ENCODE measurements at regions not wholly inside any gene's neighbourhood (a gene's known extent, or its start where the extent isn't known, plus 50 kb on each side); places are given as distances from the start of the nearest gene placed in this dataset.

DNA sequence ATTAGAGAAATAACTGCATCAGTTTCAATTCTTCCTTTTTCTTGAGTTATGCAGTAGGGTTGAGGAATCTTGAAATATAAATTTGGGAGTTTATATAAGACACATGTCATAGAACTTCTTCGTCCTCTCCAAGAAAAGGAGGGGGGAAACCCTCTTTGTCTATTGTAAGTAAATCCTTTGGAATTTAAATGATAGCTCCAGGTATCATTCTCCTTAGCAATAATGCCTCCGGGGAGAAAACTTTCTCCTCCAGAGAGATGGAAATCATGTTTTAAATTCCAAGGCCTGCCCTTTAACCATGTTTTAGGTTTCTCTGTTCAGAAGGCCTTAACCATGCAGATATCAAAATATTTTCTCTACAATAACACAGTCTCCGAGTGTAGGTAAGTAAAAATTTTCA lies 899.7 kb upstream of the GCFC2 start:
- TF ChIP-seq CTCF (IDR thresholded peaks at IDR 0.05) = no peak
- TF ChIP-seq POLR2A (IDR thresholded peaks at IDR 0.05) = no peak
- no peak for TF ChIP-seq POLR2AphosphoS5 (IDR thresholded peaks at IDR 0.05)
